22Rv1 (cell line): ENCODE measurements at regions not wholly inside any gene's neighbourhood (a gene's known extent, or its start where the extent isn't known, plus 50 kb on each side); places are given as distances from the start of the nearest gene placed in this dataset.

ENCODE experiments used
- CTCF ChIP-seq: fragments of 450-650 bp; IDR thresholded peaks from 2 replicates; pipeline ENCODE4 v1.5.1; 2017; ENCODE audit warnings: mild to moderate bottlenecking
- ZFX ChIP-seq: fragments of 450-650 bp; IDR thresholded peaks from 2 replicates; pipeline ENCODE4 v1.6.1; 2017; ENCODE audit warnings: antibody characterized with exemption, borderline replicate concordance

DNA sequence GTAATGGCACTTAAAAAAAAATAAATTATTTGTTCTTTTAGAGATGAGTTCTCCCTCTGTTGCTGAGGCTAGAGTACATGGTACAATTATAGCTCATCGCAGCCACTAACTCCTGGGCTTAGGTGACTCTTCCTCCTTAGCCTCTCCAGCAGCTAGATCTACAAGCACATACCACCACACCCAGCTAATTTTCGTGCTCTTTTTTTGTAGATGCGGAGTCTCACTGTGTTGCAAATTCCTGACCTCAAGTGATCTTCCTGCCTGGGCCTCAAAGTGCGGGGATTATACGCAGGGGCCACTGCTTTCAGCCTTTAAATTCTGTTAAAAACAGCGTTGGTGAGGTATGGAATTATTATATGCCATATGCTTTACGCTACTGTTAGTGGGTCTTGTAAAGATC lies 2034.0 kb downstream of the OLFM4 start:
- TF ChIP-seq CTCF (no peak), ZFX (no peak)
